K562 (cell line): ENCODE measurements at regions not wholly inside any gene's neighbourhood (a gene's known extent, or its start where the extent isn't known, plus 50 kb on each side); places are given as distances from the start of the nearest gene placed in this dataset.

ENCODE experiments used
- CGGBP1 ChIP-seq: fragments of 250-450 bp; sonication (Bioruptor Pico); IDR thresholded peaks from 2 replicates; pipeline ENCODE4 v1.9.0; 2021; ENCODE audit warnings: mild to moderate bottlenecking
- CSDE1 ChIP-seq, 2 experiments: fragments of 450-650 bp; IDR thresholded peaks; 2 replicates each; pipeline ENCODE4 v1.6.1; 2016; ENCODE audit warnings: mild to moderate bottlenecking in 1 of 2
- FOXK1 ChIP-seq: sonication (generic); formaldehyde crosslinking; IDR thresholded peaks from 2 replicates; pipeline ENCODE4 v1.8.0; 2022; ENCODE audit warnings: missing genetic modification reagents, mild to moderate bottlenecking, borderline replicate concordance
- KAT2B ChIP-seq: IDR thresholded peaks from one replicate; pipeline ENCODE4 v1.6.1; 2012; ENCODE audit warnings: low read depth, mild to moderate bottlenecking, control low read depth, inconsistent platforms, low read length, moderate library complexity
- KDM1A ChIP-seq, 2 experiments: fragments of 450-650 bp; IDR thresholded peaks; 2 replicates each; pipeline ENCODE4 v1.6.1; 2016; ENCODE audit warnings: mild to moderate bottlenecking in 2 of 2
- KHSRP ChIP-seq: fragments of 450-650 bp; IDR thresholded peaks from 2 replicates; pipeline ENCODE4 v1.6.1; 2017
- ZBTB11 ChIP-seq, 3 experiments: fragments of 200-800 bp in 1 of 3; fragments of 250-450 bp in 1 of 3; fragments of 450-650 bp in 1 of 3; sonication (Bioruptor Pico) in 1 of 3; sonication (Bioruptor generic) in 1 of 3; formaldehyde crosslinking in 1 of 3; IDR thresholded peaks; 2 replicates each; pipeline versions ENCODE4 v1.6.1 to v1.8.0; 2016 to 2022; ENCODE audit warnings: mild to moderate bottlenecking in 2 of 3, missing genetic modification characterization in 2 of 3, missing compliant biosample characterization in 1 of 3, moderate library complexity in 1 of 3
- ZBTB12 ChIP-seq: fragments of 250-450 bp; sonication (Bioruptor Pico); IDR thresholded peaks from 2 replicates; pipeline ENCODE4 v1.4.0; 2020
- ZBTB9 ChIP-seq: fragments of 450-650 bp; formaldehyde crosslinking; IDR thresholded peaks from 2 replicates; pipeline ENCODE4 v1.4.0; 2020; ENCODE audit warnings: mild to moderate bottlenecking, moderate library complexity
- ZFX ChIP-seq: sonication (generic); formaldehyde crosslinking; IDR thresholded peaks from 2 replicates; pipeline ENCODE4 v1.8.0; 2022; ENCODE audit warnings: mild to moderate bottlenecking, missing genetic modification reagents, moderate library complexity
- ZNF12 ChIP-seq: sonication (generic); formaldehyde crosslinking; IDR thresholded peaks from 2 replicates; pipeline ENCODE4 v1.4.0; 2020; ENCODE audit warnings: mild to moderate bottlenecking, missing genetic modification reagents
- ZNF217 ChIP-seq: sonication (generic); formaldehyde crosslinking; IDR thresholded peaks from 2 replicates; pipeline ENCODE4 v1.8.0; 2022; ENCODE audit warnings: mild to moderate bottlenecking, missing genetic modification reagents
- ZNF584 ChIP-seq: fragments of 200-800 bp; sonication (Bioruptor generic); IDR thresholded peaks from 2 replicates; pipeline ENCODE4 v1.6.1; 2016; ENCODE audit warnings: low read depth, mild to moderate bottlenecking, missing genetic modification characterization, missing compliant biosample characterization

- TF ChIP-seq ZBTB12 (CRISPR knock-in tag) = no peak
- no peak for TF ChIP-seq KHSRP
- TF ChIP-seq ZNF584 (CRISPR knock-in tag) = no peak
- no peak for TF ChIP-seq ZBTB11 (CRISPR knock-in tag; IDR thresholded peaks at IDR 0.05)
- TF ChIP-seq ZNF12 = no peak
- no peak for TF ChIP-seq CGGBP1
- no peak for TF ChIP-seq CSDE1 (IDR thresholded peaks at IDR 0.05)
- TF ChIP-seq ZNF217 (CRISPR knock-in tag) = no peak
- no peak for TF ChIP-seq KDM1A (IDR thresholded peaks at IDR 0.05)
- no peak for TF ChIP-seq ZFX
- TF ChIP-seq ZBTB9 (CRISPR knock-in tag) = no peak
- TF ChIP-seq FOXK1 = no peak
- TF ChIP-seq KAT2B = no peak
Observed at GRCh38 chr10:43874984-43875383, 226.3 kb upstream of the ZNF32 start (continued).
